ENCODE measurements at regions not wholly inside any gene's neighbourhood (a gene's known extent, or its start where the extent isn't known, plus 50 kb on each side); places are given as distances from the start of the nearest gene placed in this dataset.

DNA sequence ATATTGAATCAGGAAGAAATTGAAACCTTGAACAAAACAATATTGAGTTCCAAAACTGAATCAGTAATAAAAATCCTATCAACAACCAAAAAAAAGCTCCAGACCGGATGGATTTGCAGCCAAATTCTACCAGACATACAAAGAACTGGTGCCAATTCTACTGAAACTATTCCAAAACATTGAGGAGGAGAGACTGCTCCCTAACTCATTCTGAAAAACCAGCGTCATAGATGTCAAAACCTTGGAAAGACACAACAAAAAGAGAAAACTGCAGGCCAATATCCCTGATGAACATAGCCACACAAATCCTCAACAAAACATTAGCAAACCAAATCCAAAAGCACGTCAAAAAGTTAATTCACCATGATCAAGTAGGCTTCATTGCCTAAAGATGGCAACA is 353.8 kb downstream of the TMEM135 start:
- Histone ChIP-seq H3K4me2 (ENCODE audit: low read length) (no peak overlapping the region), H2AFZ (ENCODE audit: low read depth, low read length) (no peak overlapping the region), H3K9me3 (ENCODE audit: insufficient read depth, low read depth, low read length) (no peaks in the 10 kb centered on the region), H3K27me3 (ENCODE audit: insufficient read depth, low read length) (no peaks in the 10 kb centered on the region), H3K79me2 (ENCODE audit: insufficient read depth, low read length) (no peaks in the 10 kb centered on the region), H3K4me3 (ENCODE audit: insufficient read depth, low read depth, low read length) (no peak overlapping the region), H3K27ac (ENCODE audit: low read depth, low read length) (no peak overlapping the region), H3K9ac (ENCODE audit: low read length) (no peak overlapping the region), H3K36me3 (ENCODE audit: insufficient read depth, low read length) (no peaks in the 10 kb centered on the region), H3K4me1 (ENCODE audit: insufficient read depth, low read length) (no peaks in the 10 kb centered on the region), H4K20me1 (ENCODE audit: insufficient read depth, low read length) (no peaks in the 10 kb centered on the region)
- Mint-ChIP-seq H3K4me3 (ENCODE audit: unreplicated experiment) (no peak overlapping the region), H3K36me3 (ENCODE audit: low read depth, unreplicated experiment) (no peaks in the 10 kb centered on the region), H3K9me3 (ENCODE audit: unreplicated experiment) (peaks cover 8% of the 10 kb centered on the region), H3K4me1 (ENCODE audit: low read depth, unreplicated experiment) (peaks cover 5% of the 10 kb centered on the region), H3K27me3 (ENCODE audit: low read depth, unreplicated experiment) (no peaks in the 10 kb centered on the region), H3K27ac (ENCODE audit: unreplicated experiment) (no peak overlapping the region)
- no peak for DNase-seq (ENCODE audit: low read depth)
- TF ChIP-seq EZH2 (IDR thresholded peaks at IDR 0.05; ENCODE audit: insufficient read depth, low read length) (no peak), CTCF (IDR thresholded peaks at IDR 0.05; ENCODE audit: insufficient read depth, low read depth, low read length) (no peak)
- FAIRE-seq, result no peak

- FAIRE-seq (no peak), DNase-seq (ENCODE audit: low read depth) (no peak)
- peaks cover 3% of the 10 kb centered on the region for H3K9me3 ChIP-seq (ENCODE audit: insufficient read depth, low read depth, low read length)
- H3K27me3 ChIP-seq (ENCODE audit: insufficient read depth, low read length), result no peaks in the 10 kb centered on the region
- H3K27ac Mint-ChIP-seq (ENCODE audit: unreplicated experiment), result no peak overlapping the region
- H3K79me2 ChIP-seq (ENCODE audit: insufficient read depth, low read length), result no peaks in the 10 kb centered on the region
- H3K36me3 Mint-ChIP-seq (ENCODE audit: low read depth, unreplicated experiment), result peaks cover 4% of the 10 kb centered on the region
- H3K4me3 Mint-ChIP-seq (ENCODE audit: unreplicated experiment), result no peak overlapping the region
- no peaks in the 10 kb centered on the region for H3K4me1 Mint-ChIP-seq (ENCODE audit: low read depth, unreplicated experiment)
- no peak overlapping the region for H2AFZ ChIP-seq (ENCODE audit: low read depth, low read length)
- TF ChIP-seq CTCF (IDR thresholded peaks at IDR 0.05; ENCODE audit: insufficient read depth, low read depth, low read length) (no peak), EZH2 (IDR thresholded peaks at IDR 0.05; ENCODE audit: insufficient read depth, low read length) (no peak)
- H3K4me2 ChIP-seq (ENCODE audit: low read length), result no peak overlapping the region
- no peak overlapping the region for H3K27ac ChIP-seq (ENCODE audit: low read depth, low read length)
- H3K9me3 Mint-ChIP-seq (ENCODE audit: unreplicated experiment), result peaks cover 8% of the 10 kb centered on the region
- no peak overlapping the region for H3K4me3 ChIP-seq (ENCODE audit: insufficient read depth, low read depth, low read length)
- no peaks in the 10 kb centered on the region for H3K36me3 ChIP-seq (ENCODE audit: insufficient read depth, low read length)
- no peak overlapping the region for H3K9ac ChIP-seq (ENCODE audit: low read length)
- H3K27me3 Mint-ChIP-seq (ENCODE audit: low read depth, unreplicated experiment), result no peaks in the 10 kb centered on the region
- no peaks in the 10 kb centered on the region for H3K4me1 ChIP-seq (ENCODE audit: insufficient read depth, low read length)
- no peaks in the 10 kb centered on the region for H4K20me1 ChIP-seq (ENCODE audit: insufficient read depth, low read length)
Observed at GRCh38 chr11:87384078-87384729, 346.5 kb downstream of the TMEM135 start.

- no peaks in the 10 kb centered on the region for H3K36me3 ChIP-seq (ENCODE audit: insufficient read depth, low read length)
- H3K27me3 Mint-ChIP-seq (ENCODE audit: low read depth, unreplicated experiment), result peaks cover 2% of the 10 kb centered on the region
- H4K20me1 ChIP-seq (ENCODE audit: insufficient read depth, low read length), result no peaks in the 10 kb centered on the region
- H3K4me3 Mint-ChIP-seq (ENCODE audit: unreplicated experiment), result no peak overlapping the region
- H3K4me2 ChIP-seq (ENCODE audit: low read length), result no peak overlapping the region
- H3K9me3 Mint-ChIP-seq (ENCODE audit: unreplicated experiment), result peaks cover 1% of the 10 kb centered on the region
- no peaks in the 10 kb centered on the region for H3K36me3 Mint-ChIP-seq (ENCODE audit: low read depth, unreplicated experiment)
- no peaks in the 10 kb centered on the region for H3K9me3 ChIP-seq (ENCODE audit: insufficient read depth, low read depth, low read length)
- no peak overlapping the region for H3K4me3 ChIP-seq (ENCODE audit: insufficient read depth, low read depth, low read length)
- no peak overlapping the region for H3K27ac ChIP-seq (ENCODE audit: low read depth, low read length)
- no peak overlapping the region for H2AFZ ChIP-seq (ENCODE audit: low read depth, low read length)
- TF ChIP-seq EZH2 (IDR thresholded peaks at IDR 0.05; ENCODE audit: insufficient read depth, low read length) (no peak), CTCF (IDR thresholded peaks at IDR 0.05; ENCODE audit: insufficient read depth, low read depth, low read length) (no peak)
- DNase-seq (ENCODE audit: low read depth), result peak; percentile 73
- peaks cover 3% of the 10 kb centered on the region for H3K4me1 Mint-ChIP-seq (ENCODE audit: low read depth, unreplicated experiment)
- H3K79me2 ChIP-seq (ENCODE audit: insufficient read depth, low read length), result no peaks in the 10 kb centered on the region
- no peak for FAIRE-seq
- H3K27me3 ChIP-seq (ENCODE audit: insufficient read depth, low read length), result no peaks in the 10 kb centered on the region
- H3K4me1 ChIP-seq (ENCODE audit: insufficient read depth, low read length), result no peaks in the 10 kb centered on the region
- no peak overlapping the region for H3K27ac Mint-ChIP-seq (ENCODE audit: unreplicated experiment)
- H3K9ac ChIP-seq (ENCODE audit: low read length), result no peak overlapping the region
Observed at GRCh38 chr11:87374038-87374807, 336.5 kb downstream of the TMEM135 start.
